HFF-Myc (cell line): ENCODE measurements at regions not wholly inside any gene's neighbourhood (a gene's known extent, or its start where the extent isn't known, plus 50 kb on each side); places are given as distances from the start of the nearest gene placed in this dataset.

Experiments
- DNase-seq: peaks from one replicate; pipeline ENCODE4 v3.0.0-alpha.2; 2011; ENCODE audit warnings: low read depth; ENCODE audit errors: extremely low read depth
- H3K4me3 ChIP-seq: replicated peaks from 2 replicates; pipeline ENCODE4 v1.5.1; 2011; ENCODE audit warnings: low read depth, mild to moderate bottlenecking, control low read depth, low read length
- TF ChIP-seq, protein P1 (sequence below): IDR thresholded peaks from 2 replicates; pipeline ENCODE4 v1.5.1; 2012; ENCODE audit warnings: mild to moderate bottlenecking, low read depth, low read length, control low read depth; ENCODE audit errors: missing control alignments

GRCh38 chr20:56872620-56873458 is 243.7 kb downstream of the TFAP2C start:
- TF ChIP-seq, protein P1, sequence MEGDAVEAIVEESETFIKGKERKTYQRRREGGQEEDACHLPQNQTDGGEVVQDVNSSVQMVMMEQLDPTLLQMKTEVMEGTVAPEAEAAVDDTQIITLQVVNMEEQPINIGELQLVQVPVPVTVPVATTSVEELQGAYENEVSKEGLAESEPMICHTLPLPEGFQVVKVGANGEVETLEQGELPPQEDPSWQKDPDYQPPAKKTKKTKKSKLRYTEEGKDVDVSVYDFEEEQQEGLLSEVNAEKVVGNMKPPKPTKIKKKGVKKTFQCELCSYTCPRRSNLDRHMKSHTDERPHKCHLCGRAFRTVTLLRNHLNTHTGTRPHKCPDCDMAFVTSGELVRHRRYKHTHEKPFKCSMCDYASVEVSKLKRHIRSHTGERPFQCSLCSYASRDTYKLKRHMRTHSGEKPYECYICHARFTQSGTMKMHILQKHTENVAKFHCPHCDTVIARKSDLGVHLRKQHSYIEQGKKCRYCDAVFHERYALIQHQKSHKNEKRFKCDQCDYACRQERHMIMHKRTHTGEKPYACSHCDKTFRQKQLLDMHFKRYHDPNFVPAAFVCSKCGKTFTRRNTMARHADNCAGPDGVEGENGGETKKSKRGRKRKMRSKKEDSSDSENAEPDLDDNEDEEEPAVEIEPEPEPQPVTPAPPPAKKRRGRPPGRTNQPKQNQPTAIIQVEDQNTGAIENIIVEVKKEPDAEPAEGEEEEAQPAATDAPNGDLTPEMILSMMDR: no peak
- no peak overlapping the region for H3K4me3 ChIP-seq
- no peak for DNase-seq

GRCh38 chr20:56873836-56874235 is 244.7 kb downstream of the TFAP2C start:
- DNase-seq: no peak
- TF ChIP-seq, protein P1: no peak
- no peak overlapping the region for H3K4me3 ChIP-seq

DNA sequence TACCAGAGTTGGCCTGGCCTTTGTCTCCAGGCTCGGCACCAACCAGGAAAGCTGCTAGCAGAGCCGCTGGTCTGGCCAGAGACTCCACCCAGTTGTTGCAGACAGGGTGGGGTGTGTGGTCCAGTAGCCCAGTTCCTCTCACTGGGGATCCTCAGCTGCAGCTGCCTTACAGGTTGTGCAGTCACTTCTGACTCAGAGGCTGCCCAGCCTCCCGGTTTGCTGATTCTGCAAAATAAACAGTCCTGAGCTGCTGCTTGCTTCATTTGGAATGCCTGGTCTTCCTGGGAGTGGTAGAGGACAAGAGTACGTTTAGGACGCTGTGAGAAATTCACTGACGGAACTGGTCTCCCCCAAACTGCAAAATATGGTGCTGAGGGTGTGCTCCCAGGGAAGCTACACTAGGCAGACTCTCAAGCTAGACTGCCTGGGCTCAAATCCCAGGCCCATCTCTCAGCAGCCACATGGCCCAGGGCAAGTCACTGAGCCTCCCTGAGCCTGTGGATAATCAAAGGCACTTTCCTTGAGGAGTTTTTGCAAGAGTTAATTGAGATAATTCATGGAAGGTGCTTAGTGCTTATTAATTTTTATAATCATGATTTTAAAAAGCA is 246.1 kb downstream of the TFAP2C start:
- TF ChIP-seq, protein P1: no peak
- H3K4me3 ChIP-seq: no peak overlapping the region
- peak; percentile 50 for DNase-seq

DNA sequence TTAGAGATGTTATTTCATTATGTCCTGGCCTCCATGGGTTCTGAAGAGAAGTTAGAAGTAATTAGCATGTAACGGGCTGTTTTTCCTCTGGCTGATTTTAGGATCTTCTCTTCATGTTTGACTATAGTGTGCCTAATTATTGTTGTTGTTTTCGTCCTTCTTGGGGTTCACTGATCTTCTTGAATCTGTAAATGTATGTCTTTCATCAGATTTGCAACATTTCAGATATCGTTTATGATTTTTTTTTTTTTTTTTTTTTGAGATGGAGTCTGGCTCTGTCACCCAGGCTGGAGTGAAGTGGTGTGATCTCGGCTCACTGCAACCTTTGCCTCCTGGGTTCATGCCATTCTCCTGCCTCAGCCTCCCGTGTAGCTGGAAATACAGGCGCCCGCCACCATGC is 246.7 kb downstream of the TFAP2C start:
- no peak for DNase-seq
- no peak overlapping the region for H3K4me3 ChIP-seq
- TF ChIP-seq, protein P1: no peak

GRCh38 chr20:56885521-56885920 is 256.4 kb downstream of the TFAP2C start:
- no peak for DNase-seq
- TF ChIP-seq, protein P1: no peak
- no peak overlapping the region for H3K4me3 ChIP-seq

GRCh38 chr20:56890011-56890410 is 260.9 kb downstream of the TFAP2C start:
- TF ChIP-seq, protein P1: no peak
- no peak for DNase-seq
- H3K4me3 ChIP-seq: no peak overlapping the region
